CD4-positive, alpha-beta T cell treated with Interleukin-12 subunit alpha and Interleukin-12 subunit beta, for 1 hour (primary cell): ENCODE measurements at regions not wholly inside any gene's neighbourhood (a gene's known extent, or its start where the extent isn't known, plus 50 kb on each side); places are given as distances from the start of the nearest gene placed in this dataset.
A peak's percentile ranks its signal among the peaks of the same experiment; 100 is the strongest.

Experiments
- DNase-seq: peaks from one replicate; pipeline ENCODE4 v3.0.0-alpha.2; 2020

- DNase-seq = no peak
These were observed 365.0 kb upstream of the RUNX1 start for GRCh38 chr21:35414056-35414455.

GRCh38 chr21:35412231-35412630 lies 363.1 kb upstream of the RUNX1 start:
- no peak for DNase-seq

GRCh38 chr21:35411434-35411833 lies 362.3 kb upstream of the RUNX1 start:
- no peak for DNase-seq

- no peak for DNase-seq
These were observed 361.6 kb upstream of the RUNX1 start for GRCh38 chr21:35410656-35411055.

GRCh38 chr21:35410123-35410522 lies 361.0 kb upstream of the RUNX1 start:
- DNase-seq = no peak

- no peak for DNase-seq
These were observed 359.3 kb upstream of the RUNX1 start for GRCh38 chr21:35408401-35408800.

GRCh38 chr21:35406635-35407034 lies 357.5 kb upstream of the RUNX1 start:
- no peak for DNase-seq

- no peak for DNase-seq
These were observed 356.9 kb upstream of the RUNX1 start for GRCh38 chr21:35405981-35406380.

- no peak for DNase-seq
These were observed 355.1 kb upstream of the RUNX1 start for GRCh38 chr21:35404247-35404646.

GRCh38 chr21:35402061-35402460 lies 353.0 kb upstream of the RUNX1 start:
- DNase-seq = no peak

- no peak for DNase-seq
These were observed 352.4 kb upstream of the RUNX1 start for GRCh38 chr21:35401476-35401875.

- DNase-seq = peak; percentile 73
These were observed 351.3 kb upstream of the RUNX1 start for GRCh38 chr21:35400233-35400939.

GRCh38 chr21:35399706-35400105 lies 350.6 kb upstream of the RUNX1 start:
- DNase-seq = no peak

- no peak for DNase-seq
These were observed 350.0 kb upstream of the RUNX1 start for GRCh38 chr21:35399002-35399530.

- no peak for DNase-seq
These were observed 349.4 kb upstream of the RUNX1 start for GRCh38 chr21:35398346-35398982.

GRCh38 chr21:35397781-35398180 lies 348.7 kb upstream of the RUNX1 start:
- no peak for DNase-seq

GRCh38 chr21:35396655-35397054 lies 347.6 kb upstream of the RUNX1 start:
- DNase-seq = no peak

GRCh38 chr21:35395728-35396127 lies 346.6 kb upstream of the RUNX1 start:
- no peak for DNase-seq

- no peak for DNase-seq
These were observed 345.7 kb upstream of the RUNX1 start for GRCh38 chr21:35394634-35395369.

- no peak for DNase-seq
These were observed 344.9 kb upstream of the RUNX1 start for GRCh38 chr21:35394049-35394448.

GRCh38 chr21:35390013-35390776 lies 341.1 kb upstream of the RUNX1 start:
- no peak for DNase-seq

GRCh38 chr21:35386491-35387079 lies 337.5 kb upstream of the RUNX1 start:
- no peak for DNase-seq

- DNase-seq = no peak
These were observed 335.3 kb upstream of the RUNX1 start for GRCh38 chr21:35384375-35384774.
